ENCODE measurements at regions not wholly inside any gene's neighbourhood (a gene's known extent, or its start where the extent isn't known, plus 50 kb on each side); places are given as distances from the start of the nearest gene placed in this dataset.

DNA sequence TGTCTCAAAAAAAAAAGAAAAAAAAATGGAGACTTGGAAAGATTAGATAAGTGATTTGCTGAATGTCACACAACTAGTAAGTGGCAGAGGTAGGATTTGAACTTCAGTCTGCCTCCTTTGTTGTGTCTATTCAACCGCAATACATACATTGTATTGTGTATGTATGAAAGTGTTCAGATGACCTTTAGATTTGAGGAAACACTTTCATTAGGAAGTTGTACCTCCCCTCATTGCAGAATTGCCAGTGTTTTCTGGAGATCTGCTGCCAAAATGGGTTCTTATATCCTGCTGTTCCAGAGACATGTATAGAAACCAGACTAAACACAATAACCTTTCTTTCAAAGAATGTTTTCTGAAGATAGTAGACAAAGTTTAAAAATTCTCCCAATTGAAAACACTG lies 247.4 kb upstream of the TBL1XR1 start:
- no peaks in the 10 kb centered on the region for H3K9me3 Mint-ChIP-seq
- H3K27me3 Mint-ChIP-seq (ENCODE audit: low read depth, poor library complexity) = no peaks in the 10 kb centered on the region
- H3K36me3 Mint-ChIP-seq (ENCODE audit: low read depth) = no peaks in the 10 kb centered on the region
- no peak overlapping the region for H3K4me3 Mint-ChIP-seq
- TF ChIP-seq CTCF (IDR thresholded peaks at IDR 0.05) = no peak
- peaks cover 53% of the 10 kb centered on the region for H3K4me1 Mint-ChIP-seq
- H3K27ac Mint-ChIP-seq = no peak overlapping the region
- DNase-seq = no peak

- DNase-seq = no peak
- TF ChIP-seq CTCF (IDR thresholded peaks at IDR 0.05) = no peak
- Mint-ChIP-seq H3K27me3 (ENCODE audit: low read depth, poor library complexity) (no peaks in the 10 kb centered on the region), H3K4me3 (no peak overlapping the region), H3K36me3 (ENCODE audit: low read depth) (no peaks in the 10 kb centered on the region), H3K4me1 (peaks cover 46% of the 10 kb centered on the region), H3K27ac (no peak overlapping the region), H3K9me3 (no peaks in the 10 kb centered on the region)
Measured at GRCh38 chr3:177445549-177445948, 248.3 kb upstream of the TBL1XR1 start.

DNA sequence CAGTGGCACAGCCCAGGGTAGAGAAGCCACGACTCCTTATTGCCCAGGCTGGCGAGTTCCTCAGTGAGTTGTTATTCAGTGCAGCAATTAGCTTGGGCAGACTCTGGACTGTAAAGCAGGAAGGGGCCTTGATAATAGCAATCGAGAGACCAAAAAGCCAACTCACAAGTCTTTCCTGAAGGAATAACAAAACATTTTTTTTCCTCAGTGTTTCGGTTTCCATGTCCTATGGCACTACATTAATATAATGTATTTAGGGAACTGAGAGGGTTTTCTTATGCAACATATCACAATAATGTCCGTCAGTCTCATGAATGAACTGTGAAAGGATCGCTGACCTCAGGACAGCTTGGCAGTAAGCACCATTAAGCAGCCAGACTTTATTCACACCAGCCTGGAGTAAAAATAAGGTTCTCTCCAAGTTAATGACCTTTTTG lies 248.9 kb upstream of the TBL1XR1 start:
- no peak for DNase-seq
- Mint-ChIP-seq H3K9me3 (no peaks in the 10 kb centered on the region), H3K4me3 (no peak overlapping the region), H3K36me3 (ENCODE audit: low read depth) (no peaks in the 10 kb centered on the region), H3K4me1 (peaks cover 42% of the 10 kb centered on the region), H3K27ac (peak overlapping the region; percentile 98), H3K27me3 (ENCODE audit: low read depth, poor library complexity) (no peaks in the 10 kb centered on the region)
- no peak for TF ChIP-seq CTCF (IDR thresholded peaks at IDR 0.05)

DNA sequence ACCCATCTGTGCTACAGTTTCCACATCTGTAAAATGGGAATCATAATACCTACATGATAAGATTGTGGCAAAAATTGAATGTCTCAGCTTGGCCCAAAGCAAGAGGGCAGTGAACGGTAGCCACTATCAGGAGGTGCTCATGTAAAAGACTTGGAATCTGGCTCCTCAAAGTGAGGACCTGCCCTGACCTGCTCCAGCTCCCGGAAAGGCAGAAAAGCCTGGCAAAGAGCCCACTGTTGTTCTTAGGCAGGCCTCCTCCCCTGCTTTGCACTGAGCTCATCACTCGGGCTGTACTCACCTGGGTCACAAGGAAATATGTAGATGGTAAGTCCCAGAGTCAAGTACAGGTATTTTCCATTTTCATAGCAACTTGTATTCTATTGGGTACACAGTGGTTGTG lies 250.7 kb upstream of the TBL1XR1 start:
- no peaks in the 10 kb centered on the region for H3K9me3 Mint-ChIP-seq
- no peak overlapping the region for H3K4me3 Mint-ChIP-seq
- peaks cover 34% of the 10 kb centered on the region for H3K4me1 Mint-ChIP-seq
- TF ChIP-seq CTCF (IDR thresholded peaks at IDR 0.05) = no peak
- H3K27me3 Mint-ChIP-seq (ENCODE audit: low read depth, poor library complexity) = no peaks in the 10 kb centered on the region
- no peaks in the 10 kb centered on the region for H3K36me3 Mint-ChIP-seq (ENCODE audit: low read depth)
- H3K27ac Mint-ChIP-seq = no peak overlapping the region
- DNase-seq = no peak

- no peak for TF ChIP-seq CTCF (IDR thresholded peaks at IDR 0.05)
- Mint-ChIP-seq H3K9me3 (no peaks in the 10 kb centered on the region), H3K36me3 (ENCODE audit: low read depth) (no peaks in the 10 kb centered on the region), H3K27ac (no peak overlapping the region), H3K27me3 (ENCODE audit: low read depth, poor library complexity) (no peaks in the 10 kb centered on the region), H3K4me3 (no peak overlapping the region), H3K4me1 (peaks cover 34% of the 10 kb centered on the region)
- DNase-seq = no peak
Measured at GRCh38 chr3:177448987-177449359, 251.7 kb upstream of the TBL1XR1 start.

- DNase-seq = no peak
- H3K27ac Mint-ChIP-seq = peak overlapping the region; percentile 21
- no peaks in the 10 kb centered on the region for H3K36me3 Mint-ChIP-seq (ENCODE audit: low read depth)
- H3K27me3 Mint-ChIP-seq (ENCODE audit: low read depth, poor library complexity) = no peaks in the 10 kb centered on the region
- H3K4me3 Mint-ChIP-seq = no peak overlapping the region
- no peak for TF ChIP-seq CTCF (IDR thresholded peaks at IDR 0.05)
- H3K4me1 Mint-ChIP-seq = peaks cover 34% of the 10 kb centered on the region
- no peaks in the 10 kb centered on the region for H3K9me3 Mint-ChIP-seq
Measured at GRCh38 chr3:177449360-177450006, 252.2 kb upstream of the TBL1XR1 start.
